Inflammatory macrophage treated with lipopolysaccharide for 4 hours (primary cell): ENCODE measurements at regions not wholly inside any gene's neighbourhood (a gene's known extent, or its start where the extent isn't known, plus 50 kb on each side); places are given as distances from the start of the nearest gene placed in this dataset.
"Not testable (repeated sequence)": the region's sequence is repeated elsewhere in the genome, so short reads cannot be mapped to it uniquely, and the experiment has no call there.

Source experiments
- DNase-seq: peaks from one replicate; pipeline ENCODE4 v3.0.0-alpha.2; 2020

DNA sequence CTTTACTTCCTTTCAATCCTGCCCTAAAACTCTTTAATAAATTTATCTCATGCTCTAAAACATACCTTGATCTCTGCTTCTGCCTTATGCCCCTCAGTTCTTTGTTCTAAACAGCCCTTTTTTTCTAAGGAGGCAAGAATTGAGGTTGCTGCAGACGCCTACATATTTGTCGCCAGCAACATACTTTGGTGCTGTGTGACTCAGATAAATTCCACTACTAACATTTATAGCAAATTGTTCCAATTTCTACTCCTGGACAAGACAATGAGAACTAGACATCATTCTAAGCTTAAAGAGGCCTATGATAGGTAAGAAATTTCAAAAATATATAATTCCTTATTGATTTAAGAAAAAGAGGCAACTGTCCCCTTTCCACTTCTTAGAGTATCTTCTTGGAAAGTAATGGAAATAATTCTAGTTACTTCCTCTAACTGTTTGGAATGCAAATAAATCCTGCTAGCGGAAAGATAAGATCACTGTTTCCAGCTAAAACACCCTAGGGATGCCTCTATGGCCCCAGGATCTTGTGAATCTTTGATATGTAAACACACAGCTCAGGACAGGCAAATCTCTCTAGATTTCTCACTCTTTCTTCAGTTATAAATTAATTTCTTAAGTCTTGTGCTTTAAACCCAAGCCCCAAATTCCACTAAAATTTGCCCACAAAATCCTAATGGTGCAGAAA is 869.1 kb downstream of the KCNT2 start:
- no peak for DNase-seq

DNA sequence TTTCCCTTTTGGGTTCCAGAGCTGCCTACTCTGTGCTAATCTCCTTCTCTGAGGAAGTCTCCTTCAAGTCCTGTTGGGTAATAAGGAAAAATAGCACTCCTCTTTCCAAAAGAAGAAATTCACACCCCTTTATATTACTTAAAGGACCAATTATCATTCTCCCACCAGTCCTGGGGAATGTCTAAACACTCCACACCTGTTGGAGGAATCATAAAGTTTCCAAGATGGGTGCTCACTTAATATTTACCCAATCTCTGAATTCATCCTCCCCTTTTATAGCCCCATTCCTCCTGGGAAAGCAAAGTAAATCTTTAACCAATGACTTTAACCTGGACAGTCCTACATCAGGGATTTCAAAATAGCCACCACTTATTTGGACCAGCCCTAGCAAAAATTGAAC is 873.1 kb downstream of the KCNT2 start:
- DNase-seq, result no peak

DNA sequence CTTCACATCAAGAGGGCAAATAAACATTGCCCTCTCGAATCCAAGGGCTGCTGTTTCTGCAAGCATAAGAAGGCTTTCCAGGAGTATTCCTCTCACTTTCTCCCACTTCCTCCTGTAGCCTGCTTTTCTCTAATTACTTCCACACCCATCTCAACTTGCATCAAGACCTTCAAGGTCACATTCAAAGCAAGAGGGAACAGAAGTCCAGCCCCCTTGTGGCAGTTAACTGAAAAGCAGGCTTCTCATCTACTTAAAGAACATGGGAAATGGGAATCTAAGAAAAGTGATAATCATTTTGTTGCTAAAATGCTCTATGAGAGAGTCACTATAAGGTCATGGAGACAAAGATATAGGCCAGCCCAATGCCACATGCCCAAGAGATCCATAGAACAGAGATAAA is 874.4 kb downstream of the KCNT2 start:
- DNase-seq, result no peak

DNA sequence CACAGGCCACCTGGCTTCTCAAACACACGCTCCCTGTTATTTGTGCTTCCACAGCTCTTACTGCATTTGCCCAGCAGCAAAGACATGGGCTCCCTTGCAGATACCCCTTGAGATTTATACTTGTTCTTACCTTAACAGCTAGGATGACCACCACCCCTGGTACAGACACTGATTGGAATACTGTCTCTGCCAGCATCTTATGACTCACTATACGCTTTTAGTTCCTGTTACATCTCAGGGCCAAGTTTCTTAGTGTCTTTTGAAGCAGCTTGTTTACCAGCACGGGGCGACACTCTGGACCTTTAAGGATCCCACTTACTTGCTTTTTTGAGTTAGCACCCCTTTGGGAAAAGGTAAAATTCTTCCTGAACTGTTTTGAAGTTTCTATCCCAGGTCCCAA is 874.8 kb downstream of the KCNT2 start:
- DNase-seq, result no peak

DNA sequence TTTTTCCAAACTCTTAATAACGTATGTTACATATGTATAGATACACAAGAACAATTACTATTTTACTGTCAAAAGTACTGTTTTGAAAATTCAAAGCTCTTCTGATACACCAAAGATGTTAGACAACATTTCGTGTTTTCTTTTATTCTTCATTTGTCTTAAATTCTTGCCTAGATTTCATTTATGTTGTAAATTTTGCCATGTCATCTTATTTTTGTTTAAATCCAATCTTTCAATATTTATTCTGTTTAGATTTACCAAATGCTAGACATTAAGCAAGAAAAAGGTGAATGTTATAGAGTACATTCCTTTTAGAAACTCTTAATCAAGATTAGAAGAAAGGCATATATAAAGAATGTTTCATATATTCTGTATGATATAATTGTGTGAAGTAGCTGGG is 876.9 kb downstream of the KCNT2 start:
- DNase-seq, result no peak

DNA sequence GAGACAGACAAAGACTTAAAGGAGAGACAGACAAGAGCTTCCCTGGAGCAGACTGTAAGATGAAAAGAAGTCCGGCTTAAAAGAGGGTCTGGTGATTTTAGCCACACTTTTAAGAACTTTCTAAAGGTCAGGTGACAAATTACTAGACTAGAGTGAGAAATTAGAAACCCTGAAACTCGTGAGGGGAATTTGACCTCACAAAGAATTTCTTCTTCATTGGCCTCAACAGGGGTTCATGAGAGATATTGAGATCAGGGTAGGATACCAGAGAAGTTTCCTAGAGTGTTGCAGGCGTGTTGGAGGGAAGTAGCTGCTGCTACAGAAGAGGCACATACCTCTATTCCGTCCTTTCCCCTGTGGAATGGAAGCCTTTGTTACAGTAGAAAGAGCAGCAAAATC is 884.4 kb downstream of the KCNT2 start:
- no peak for DNase-seq

DNA sequence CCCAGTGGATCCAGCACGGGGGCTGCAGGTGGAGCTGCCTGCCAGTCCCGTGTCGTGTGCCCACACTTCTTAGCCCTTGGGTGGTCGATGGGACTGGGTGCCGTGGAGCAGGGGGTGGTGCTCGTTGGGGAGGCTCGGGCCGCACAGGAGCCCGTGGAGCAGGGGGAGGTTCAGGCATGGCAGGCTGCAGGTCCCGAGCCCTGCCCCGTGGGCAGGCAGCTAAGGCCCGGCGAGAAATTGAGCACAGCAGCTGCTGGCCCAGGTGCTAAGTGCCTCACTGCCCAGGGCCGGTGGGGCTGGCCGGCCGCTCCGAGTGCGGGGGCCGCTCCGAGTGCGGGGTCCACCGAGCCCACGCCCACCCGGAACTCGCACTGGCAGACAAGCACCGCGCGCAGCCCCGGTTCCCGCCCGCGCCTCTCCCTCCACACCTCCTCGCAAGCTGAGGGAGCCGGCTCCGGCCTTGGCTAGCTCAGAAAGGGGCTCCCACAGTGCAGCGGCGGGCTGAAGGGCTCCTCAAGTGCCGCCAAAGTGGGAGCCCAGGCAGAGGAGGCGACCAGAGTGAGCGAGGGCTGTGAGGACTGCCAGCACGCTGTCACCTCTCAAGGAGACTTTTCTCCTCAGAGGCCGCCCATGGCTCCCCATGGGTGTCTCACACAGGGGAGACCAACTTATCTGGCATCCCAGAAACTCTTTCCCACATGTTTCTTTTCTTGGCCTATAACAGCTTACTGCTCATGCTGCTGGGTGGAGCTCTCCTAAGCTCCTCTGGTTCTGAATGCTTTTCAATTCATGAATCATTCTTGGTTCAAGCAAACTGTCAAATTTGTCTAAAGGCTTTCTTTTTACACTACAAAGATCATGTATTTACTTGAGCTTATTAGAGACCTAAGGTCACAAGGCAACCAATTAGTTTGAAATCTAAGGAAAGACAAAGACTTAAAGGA is 885.1 kb downstream of the KCNT2 start:
- not testable (repeated sequence) for DNase-seq

DNA sequence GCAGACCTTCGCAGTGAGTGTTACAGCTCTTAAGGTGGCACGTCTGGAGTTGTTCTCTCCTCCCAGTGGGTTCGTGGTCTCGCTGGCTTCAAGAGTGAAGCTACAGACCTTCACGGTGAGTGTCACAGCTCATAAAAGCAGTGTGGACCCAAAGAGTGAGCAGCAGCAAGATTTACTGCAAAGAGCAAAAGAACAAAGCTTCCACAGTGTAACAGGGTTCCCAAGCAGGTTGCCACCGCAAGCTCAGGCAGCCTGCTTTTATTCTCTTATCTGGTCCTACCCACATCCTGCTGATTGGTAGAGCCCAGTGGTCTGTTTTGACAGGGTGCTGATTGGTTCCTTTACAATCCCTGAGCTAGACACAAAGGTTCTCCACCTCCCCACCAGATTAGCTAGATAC is 886.1 kb downstream of the KCNT2 start:
- not testable (repeated sequence) for DNase-seq

DNA sequence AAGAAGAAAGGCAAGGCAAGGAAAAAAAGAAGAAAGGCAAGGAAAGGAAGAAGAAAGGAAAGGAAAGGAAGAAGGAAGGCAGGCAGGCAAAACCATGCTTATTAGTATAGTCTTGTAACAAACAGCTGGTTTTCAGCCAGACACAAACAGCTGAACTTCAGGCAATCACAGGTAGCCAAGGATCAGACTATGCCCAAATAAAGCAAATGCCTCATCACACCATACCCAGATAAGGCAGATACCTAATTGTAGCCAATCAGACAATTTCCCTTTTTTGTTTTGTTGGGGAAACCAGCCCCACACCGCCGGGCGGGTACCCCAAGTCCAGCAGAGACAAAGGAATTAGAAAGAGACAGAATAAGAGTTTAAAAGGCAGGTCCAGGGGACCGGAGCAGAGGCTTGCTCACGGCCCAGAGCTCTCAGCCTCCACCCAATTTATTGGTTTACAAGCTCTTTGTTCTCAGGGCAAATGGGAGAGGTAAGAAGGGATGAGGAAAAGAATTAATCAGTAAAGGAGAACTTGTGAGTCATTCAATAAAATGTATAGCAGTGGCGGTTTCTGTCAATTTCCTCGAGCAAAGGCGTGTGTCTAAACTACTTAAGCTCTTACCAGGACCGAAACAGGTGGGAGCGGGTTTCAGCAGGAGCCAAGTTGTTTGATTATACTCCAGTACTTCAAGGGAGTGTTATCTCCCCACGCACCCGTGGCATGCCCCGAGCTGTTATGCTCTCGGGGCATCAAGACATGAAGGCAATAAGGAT is 886.8 kb downstream of the KCNT2 start:
- no peak for DNase-seq

DNA sequence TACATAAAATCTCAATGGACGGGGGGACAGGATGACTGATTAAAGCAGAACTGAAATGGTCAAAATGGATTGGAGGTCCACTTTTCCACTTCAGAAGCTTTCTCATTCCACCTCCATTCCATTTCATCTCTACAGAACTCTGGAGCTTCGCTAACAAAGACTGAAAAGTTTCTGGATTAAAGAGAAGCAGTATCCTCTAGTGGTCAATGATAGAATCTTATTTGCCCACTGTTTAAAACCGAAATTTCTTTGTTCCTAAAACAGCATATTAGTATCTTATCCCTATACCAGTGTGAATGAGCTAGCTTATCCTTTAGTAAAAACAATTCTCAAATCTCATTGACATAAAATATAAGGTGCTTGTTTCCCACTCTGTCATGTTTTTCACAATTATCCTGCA is 890.6 kb downstream of the KCNT2 start:
- DNase-seq, result no peak

DNA sequence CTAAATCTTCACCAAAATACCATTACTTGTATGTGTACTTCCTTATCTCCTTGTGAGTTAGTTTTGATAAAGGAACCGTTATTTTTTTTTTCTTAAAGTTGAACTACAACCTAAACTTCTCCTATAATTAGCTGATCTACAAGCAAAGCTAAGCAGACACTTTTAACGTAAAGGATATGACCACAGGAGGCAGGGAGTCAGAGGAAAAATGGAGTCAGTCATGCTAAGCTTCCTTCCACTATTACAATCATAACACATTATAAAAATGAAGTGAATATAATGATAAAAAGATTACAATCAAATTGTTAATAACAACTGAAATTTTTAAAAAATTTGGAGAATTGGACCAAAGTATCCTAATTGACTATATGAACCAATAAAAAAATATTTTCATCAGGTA is 892.6 kb downstream of the KCNT2 start:
- DNase-seq, result no peak

DNA sequence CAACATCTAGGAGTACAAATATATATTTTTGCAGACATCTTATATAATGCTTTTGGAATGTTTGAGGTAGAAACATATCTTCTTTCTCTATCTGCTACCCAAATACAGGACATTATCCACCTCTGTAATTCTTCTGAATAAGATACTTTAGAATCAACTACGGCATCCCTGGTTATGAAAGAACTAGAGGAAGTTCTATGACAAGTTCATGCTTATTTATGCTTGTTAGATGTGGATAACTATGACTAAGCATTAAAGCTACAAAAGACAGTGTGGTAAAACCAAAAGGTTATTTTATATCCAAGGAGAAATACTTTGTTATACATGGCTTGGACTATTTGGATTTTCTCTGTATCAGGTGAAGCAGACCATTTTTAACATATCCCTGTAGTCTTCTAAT is 894.0 kb downstream of the KCNT2 start:
- peak; percentile 1 for DNase-seq

DNA sequence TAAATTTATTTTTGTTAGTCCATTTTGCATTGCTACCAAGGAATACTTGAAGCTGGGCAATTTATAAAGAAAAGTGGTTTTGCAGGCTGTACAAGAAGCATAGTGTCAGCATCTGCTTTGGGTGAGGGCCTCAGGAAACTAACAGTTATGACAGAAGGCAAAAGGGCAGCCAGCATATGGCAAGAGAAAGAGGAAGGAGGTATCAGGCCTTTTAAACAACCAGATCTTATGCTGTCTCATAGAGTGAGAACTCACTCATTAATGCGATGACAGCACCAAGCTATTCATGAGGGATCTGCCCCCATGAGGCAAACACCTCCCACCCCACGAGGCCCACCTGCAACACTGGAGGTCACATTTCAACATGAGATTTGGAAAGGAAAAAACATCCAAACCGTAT is 898.4 kb downstream of the KCNT2 start:
- DNase-seq, result no peak

DNA sequence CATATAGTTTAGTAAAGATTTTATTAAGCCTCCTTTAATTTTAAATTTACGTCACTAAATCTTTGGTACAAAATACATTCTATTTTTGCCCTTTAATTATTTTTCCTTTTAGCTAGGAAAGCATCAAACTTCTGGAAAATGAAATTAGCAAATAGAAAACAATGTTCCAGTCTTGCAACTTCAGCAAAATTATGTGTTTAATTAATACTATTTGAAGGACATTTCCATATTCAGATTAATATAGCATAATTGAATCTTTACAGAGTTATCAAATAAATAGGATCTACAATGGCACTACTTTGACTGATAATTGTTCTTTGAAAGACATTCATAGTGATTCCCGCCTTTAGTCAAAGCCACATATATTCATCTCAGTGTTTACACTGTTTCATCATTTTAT is 904.2 kb downstream of the KCNT2 start:
- no peak for DNase-seq

DNA sequence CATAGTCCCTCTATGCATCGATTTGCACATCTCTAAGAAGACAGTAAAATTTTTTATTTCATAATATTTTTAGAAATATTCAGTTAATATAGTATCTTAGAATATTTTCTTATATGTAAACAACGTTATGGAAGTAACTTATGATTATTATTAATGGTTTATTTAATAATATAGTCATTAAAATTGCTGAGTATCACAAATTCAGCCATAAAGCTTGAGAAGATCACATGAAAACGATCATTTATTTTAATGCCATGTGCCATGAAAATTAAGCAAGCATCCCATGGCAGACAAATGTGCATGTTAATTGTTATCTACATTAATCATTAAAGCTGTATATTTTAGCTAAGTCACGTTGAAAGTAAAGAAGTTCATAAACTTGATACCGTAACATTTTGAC is 907.1 kb downstream of the KCNT2 start:
- DNase-seq, result no peak

DNA sequence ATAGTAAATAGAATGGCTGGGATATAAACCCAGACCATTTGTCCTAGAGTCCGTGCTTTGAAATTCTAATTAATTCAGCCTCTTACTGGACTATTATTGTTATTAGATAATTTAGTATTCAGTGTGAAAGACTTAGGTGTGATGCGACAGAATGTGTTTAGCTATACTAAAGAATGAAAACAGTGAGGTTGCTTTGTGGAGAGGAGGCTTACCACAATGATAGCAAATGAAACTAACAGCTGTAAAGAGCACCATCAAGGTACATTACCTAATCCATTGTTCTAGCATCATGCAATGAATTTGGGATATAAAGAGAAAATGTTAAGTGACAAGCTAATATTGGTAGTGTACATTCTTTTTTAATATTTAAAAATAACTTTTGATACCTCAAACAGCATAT is 911.1 kb downstream of the KCNT2 start:
- no peak for DNase-seq

DNA sequence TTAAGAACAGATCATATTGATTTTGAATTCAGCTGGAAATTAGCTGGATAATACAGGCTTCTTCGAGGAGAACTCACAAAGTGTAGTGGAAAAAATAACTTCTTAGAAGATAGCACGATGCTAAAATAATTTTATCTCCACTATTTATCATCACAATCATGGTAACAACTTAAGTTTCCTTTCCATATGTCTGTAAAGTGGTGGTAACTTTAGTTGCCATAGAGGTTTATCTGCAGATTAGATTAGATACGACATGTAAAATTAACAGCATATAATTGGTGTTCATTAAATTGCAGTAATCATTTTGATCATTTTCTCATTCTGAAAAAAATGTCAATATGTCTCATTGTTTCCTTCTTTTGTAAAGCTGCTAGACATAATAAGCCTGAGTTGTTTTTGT is 921.5 kb downstream of the KCNT2 start:
- no peak for DNase-seq

DNA sequence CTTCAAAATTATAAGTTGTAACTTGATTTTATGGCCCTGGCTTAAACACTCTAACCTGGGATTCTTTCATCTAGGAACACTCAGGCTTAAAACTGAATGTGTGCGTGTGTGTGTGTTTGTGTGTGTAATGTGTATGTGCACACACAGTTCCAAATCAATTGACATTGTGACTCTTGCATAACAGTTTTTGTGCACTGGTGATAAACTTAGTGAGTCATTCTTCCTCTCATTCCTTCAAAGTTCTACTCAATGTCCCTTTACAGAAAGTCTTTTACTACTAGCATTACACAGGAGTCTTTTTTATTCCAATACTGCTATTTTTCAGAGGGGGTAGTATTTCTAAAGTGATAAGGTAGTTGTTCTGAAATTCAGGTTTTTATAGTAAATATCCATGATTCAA is 943.6 kb downstream of the KCNT2 start:
- DNase-seq, result no peak

DNA sequence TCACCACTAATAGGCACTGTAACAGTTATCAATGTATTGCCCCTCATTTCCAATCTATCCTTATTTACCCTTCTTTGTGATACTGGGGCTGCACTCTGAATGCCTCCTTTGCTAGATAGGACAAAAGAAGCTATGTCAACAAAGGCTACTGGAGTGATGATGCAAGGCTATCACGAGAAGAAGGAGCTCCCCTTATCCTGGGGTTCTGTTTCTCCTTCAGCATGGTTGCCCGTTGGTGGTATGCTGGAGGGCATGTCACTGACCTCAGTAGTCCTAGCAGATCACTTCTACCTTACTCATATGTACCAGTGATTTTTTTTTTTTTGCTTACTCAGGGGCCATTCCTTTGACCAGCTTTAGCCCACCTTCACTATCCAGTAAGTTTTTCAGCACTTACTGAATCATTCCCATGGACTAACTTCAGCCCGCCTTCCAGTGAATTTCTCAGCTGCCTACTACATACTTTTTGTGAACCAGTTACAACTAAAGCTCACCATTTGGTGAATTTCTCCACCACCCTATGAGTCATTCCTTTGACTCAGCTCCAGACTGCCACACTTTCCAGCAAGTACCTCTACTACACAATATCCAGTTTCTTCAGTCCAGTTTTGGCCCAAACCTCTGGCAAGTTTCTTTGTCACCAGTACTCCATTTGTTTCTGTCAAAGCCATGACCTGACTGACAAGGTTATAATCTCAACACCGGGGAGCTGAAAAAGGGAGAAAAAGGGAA is 944.5 kb downstream of the KCNT2 start:
- no peak for DNase-seq

DNA sequence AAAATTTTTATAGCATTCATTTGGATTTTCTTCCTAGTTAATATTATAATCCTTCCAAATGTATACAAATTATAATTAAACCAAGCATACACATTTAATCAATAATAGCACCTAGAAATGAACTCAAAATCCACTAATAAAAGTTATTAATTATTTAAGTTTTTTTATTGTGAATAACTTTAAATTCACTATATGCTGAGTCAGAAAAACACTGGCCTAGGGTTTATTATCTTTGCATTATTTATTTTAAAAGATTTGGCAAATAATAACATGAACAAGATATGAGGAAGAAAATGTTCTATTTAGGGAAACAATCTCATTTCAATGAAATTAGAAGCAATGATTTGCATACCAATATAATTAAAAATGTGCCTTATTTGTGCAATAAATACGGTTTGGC is 951.5 kb downstream of the KCNT2 start:
- no peak for DNase-seq

DNA sequence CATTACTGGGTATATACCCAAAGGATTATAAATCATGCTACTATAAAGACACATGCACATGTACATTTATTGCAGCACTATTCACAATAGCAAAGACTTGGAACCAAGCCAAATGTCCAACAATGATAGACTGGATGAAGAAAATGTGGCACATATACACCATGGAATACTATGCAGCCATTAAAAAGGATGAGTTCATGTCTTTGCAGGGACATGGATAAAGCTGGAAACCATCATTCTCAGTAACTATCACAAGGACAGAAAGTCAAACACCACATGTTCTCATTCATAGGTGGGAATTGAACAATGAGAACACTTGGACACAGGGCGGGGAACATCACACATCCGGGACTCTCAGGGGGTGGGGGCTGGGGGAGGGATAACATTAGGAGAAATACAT is 959.4 kb downstream of the KCNT2 start:
- not testable (repeated sequence) for DNase-seq

DNA sequence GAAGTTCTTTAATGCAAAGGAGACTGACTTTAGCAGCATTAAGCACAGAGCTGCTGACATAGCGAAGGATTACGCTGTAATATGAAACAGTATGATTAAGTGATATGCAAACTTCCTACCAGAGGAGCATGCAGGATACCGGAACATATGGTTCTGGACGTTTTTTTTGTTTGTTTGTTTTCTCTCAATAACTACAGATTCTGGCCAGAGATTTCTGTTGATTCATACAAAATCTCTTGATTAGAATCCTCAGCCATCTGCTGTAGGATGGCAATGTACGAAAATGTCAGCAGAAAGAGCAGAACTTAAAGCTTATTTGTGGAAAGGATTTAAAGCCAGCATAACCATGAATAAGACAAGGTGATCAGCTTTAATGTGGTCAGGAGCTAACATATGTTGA is 970.7 kb downstream of the KCNT2 start:
- no peak for DNase-seq

DNA sequence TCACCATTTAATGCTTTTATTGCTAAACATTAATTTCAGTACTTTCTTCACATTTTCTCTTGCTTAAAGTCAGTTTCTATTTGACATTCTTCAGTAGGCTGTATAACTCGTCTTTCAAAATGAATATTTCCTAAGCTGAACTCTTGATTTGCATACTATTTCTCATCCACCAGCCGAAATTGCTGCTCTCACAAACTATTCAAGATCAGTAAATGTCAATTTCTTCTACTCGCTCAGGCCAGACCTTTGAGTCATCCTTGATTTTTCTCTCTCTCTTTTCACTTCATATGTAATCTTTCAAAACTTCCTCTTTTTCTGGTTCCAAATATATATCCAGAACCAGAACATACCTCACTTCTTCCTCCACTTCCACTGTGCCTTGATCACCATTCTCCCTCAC is 990.0 kb downstream of the KCNT2 start:
- no peak for DNase-seq
